HCT116 (cell line): ENCODE measurements at regions not wholly inside any gene's neighbourhood (a gene's known extent, or its start where the extent isn't known, plus 50 kb on each side); places are given as distances from the start of the nearest gene placed in this dataset.

Experiments used
- ATAC-seq: fragments of 200-7000 bp; cut with Tn5 transposase; 2 replicates; pipeline ENCODE4 v1.9.1; 2020; ENCODE audit warnings: mild to moderate bottlenecking, moderate library complexity
- BruUV-seq: library from RNA; stranded (reverse); fragments of 400-500 nt; replicated peaks from 2 replicates; lab custom pipeline; 2021; lab: Mats Ljungman, UMichigan
- CTCF ChIA-PET: fragments of 300-600 bp; sonication (Branson Sonifier 250); formaldehyde crosslinking; loops from one replicate; lab custom pipeline; 2021; ENCODE audit warnings: antibody characterized with exemption; lab: Charles Lee
- POLR2A ChIA-PET: fragments of 300-600, 350-600 bp; sonication (Branson Sonifier 250); formaldehyde crosslinking; loops from one replicate; lab custom pipeline; 2021; ENCODE audit warnings: antibody characterized with exemption; lab: Charles Lee
- RAD21 ChIA-PET, 2 experiments: fragments of 300-600 bp; sonication (Branson Sonifier 250); formaldehyde crosslinking; loops; one replicate each; lab custom pipeline; 2023; ENCODE audit warnings: low total read pairs in 2 of 2; ENCODE audit not compliant: uncharacterized antibody in 2 of 2, unreplicated experiment in 2 of 2, low non-redundant PET in 1 of 2; lab: Charles Lee
- DNase-seq: peaks from one replicate; pipeline ENCODE4 v3.0.0-alpha.2; 2010; ENCODE audit warnings: low read depth, low spot score
- H2AFZ ChIP-seq: fragments of 200-600 bp; shearing (Covaris generic), sonication (generic); 2 replicates; pipeline ENCODE4 v1.6.1; 2017; ENCODE audit warnings: low read depth, mixed run types, mixed read lengths, antibody characterized with exemption, low read length; ENCODE audit not compliant: poor library complexity, severe bottlenecking
- H3K27ac ChIP-seq: 2 replicates; pipeline ENCODE4 v1.5.1; 2012; ENCODE audit warnings: low read depth, low read length
- H3K27me3 ChIP-seq: fragments of 200-600 bp; sonication (generic); 2 replicates; pipeline ENCODE4 v1.6.1; 2016; ENCODE audit warnings: mixed run types, low read length, mixed read lengths; ENCODE audit not compliant: insufficient read depth
- H3K36me3 ChIP-seq, 2 experiments: fragments of 200-500 bp in 1 of 2; fragments of 200-600 bp in 1 of 2; sonication (Bioruptor generic) in 1 of 2; sonication (generic) in 1 of 2; 2 replicates each; pipeline versions ENCODE4 v1.5.1 to v1.6.1; 2014 to 2016; ENCODE audit warnings: low read length in 2 of 2, inconsistent platforms in 1 of 2, mixed read lengths in 1 of 2, mixed run types in 1 of 2; ENCODE audit not compliant: insufficient read depth in 2 of 2, control insufficient read depth in 1 of 2
- H3K4me1 ChIP-seq, 2 experiments: fragments of 200-600 bp in 1 of 2; sonication (generic) in 1 of 2; 2 replicates each; pipeline versions ENCODE4 v1.5.1 to v1.6.1; 2012 to 2017; ENCODE audit warnings: low read length in 2 of 2, inconsistent platforms in 1 of 2, mild to moderate bottlenecking in 1 of 2, mixed read lengths in 1 of 2, mixed run types in 1 of 2, moderate library complexity in 1 of 2; ENCODE audit not compliant: insufficient read depth in 2 of 2, control insufficient read depth in 1 of 2
- H3K4me2 ChIP-seq: fragments of 200-600 bp; sonication (generic); 2 replicates; pipeline ENCODE4 v1.6.1; 2017; ENCODE audit warnings: mixed run types, low read length, mixed read lengths
- H3K4me3 ChIP-seq, 2 experiments: fragments of 200-600 bp in 1 of 2; sonication (generic) in 1 of 2; replicated peaks in 1 of 2; 2 replicates each; pipeline ENCODE4 v1.5.1; 2011 to 2016; ENCODE audit warnings: low read length in 2 of 2, control low read depth in 1 of 2, low read depth in 1 of 2, mild to moderate bottlenecking in 1 of 2, mixed read lengths in 1 of 2, mixed run types in 1 of 2
- H3K79me2 ChIP-seq: fragments of 200-600 bp; sonication (generic); 2 replicates; pipeline ENCODE4 v1.6.1; 2017; ENCODE audit warnings: mild to moderate bottlenecking, mixed run types, low read length, moderate library complexity, mixed read lengths; ENCODE audit not compliant: insufficient read depth
- H3K9ac ChIP-seq: fragments of 200-600 bp; sonication (generic); 2 replicates; pipeline ENCODE4 v1.6.1; 2016; ENCODE audit warnings: low read length, mixed read lengths
- H3K9me2 ChIP-seq: fragments of 200-600 bp; sonication (generic), shearing (Covaris generic); 2 replicates; pipeline ENCODE4 v1.6.1; 2017; ENCODE audit warnings: mixed run types, mild to moderate bottlenecking, moderate library complexity; ENCODE audit not compliant: insufficient read depth
- H3K9me3 ChIP-seq, 2 experiments: fragments of 200-500 bp in 1 of 2; fragments of 200-600 bp in 1 of 2; sonication (Bioruptor generic) in 1 of 2; sonication (generic) in 1 of 2; 2 replicates each; pipeline ENCODE4 v1.6.1; 2014 to 2017; ENCODE audit warnings: low read length in 2 of 2, mixed read lengths in 2 of 2, inconsistent platforms in 1 of 2, low read depth in 1 of 2, mild to moderate bottlenecking in 1 of 2, mixed run types in 1 of 2, moderate library complexity in 1 of 2; ENCODE audit not compliant: control insufficient read depth in 1 of 2, insufficient read depth in 1 of 2
- H4K20me1 ChIP-seq: fragments of 200-600 bp; sonication (generic), shearing (Covaris generic); 2 replicates; pipeline ENCODE4 v1.6.1; 2017; ENCODE audit warnings: mixed run types, mild to moderate bottlenecking, moderate library complexity; ENCODE audit not compliant: insufficient read depth
- CBX3 ChIP-seq: IDR thresholded peaks from 2 replicates; pipeline ENCODE4 v1.6.1; 2012; ENCODE audit warnings: low read depth
- CEBPB ChIP-seq: IDR thresholded peaks from 2 replicates; pipeline ENCODE4 v1.6.1; 2012; ENCODE audit warnings: low read depth
- EGR1 ChIP-seq: IDR thresholded peaks from 2 replicates; pipeline ENCODE4 v1.6.1; 2012; ENCODE audit warnings: low read depth
- ELF1 ChIP-seq: IDR thresholded peaks from 2 replicates; pipeline ENCODE4 v1.6.1; 2012; ENCODE audit warnings: low read depth, borderline replicate concordance
- EZH2 ChIP-seq: fragments of 200-600 bp; sonication (generic); IDR thresholded peaks from 2 replicates; pipeline ENCODE4 v1.6.1; 2017; ENCODE audit warnings: antibody characterized with exemption, mixed run types
- EZH2phosphoT487 ChIP-seq: fragments of 200-600 bp; IDR thresholded peaks from 2 replicates; pipeline ENCODE4 v1.6.1; 2018; ENCODE audit warnings: antibody characterized with exemption, borderline replicate concordance
- FOSL1 ChIP-seq: IDR thresholded peaks from 2 replicates; pipeline ENCODE4 v1.6.1; 2012; ENCODE audit warnings: low read depth
- JUND ChIP-seq: IDR thresholded peaks from 2 replicates; pipeline ENCODE4 v1.6.1; 2012
- MAX ChIP-seq: IDR thresholded peaks from 2 replicates; pipeline ENCODE4 v1.6.1; 2012
- POLR2A ChIP-seq: IDR thresholded peaks from 2 replicates; pipeline ENCODE4 v1.7.0; 2011; ENCODE audit warnings: borderline replicate concordance; ENCODE audit not compliant: insufficient read depth, insufficient read length; ENCODE audit errors: extremely low read depth
- POLR2AphosphoS5 ChIP-seq: IDR thresholded peaks from 2 replicates; pipeline ENCODE4 v1.6.1; 2011; ENCODE audit warnings: mild to moderate bottlenecking, low read depth, low read length, moderate library complexity
- TCF7L2 ChIP-seq: IDR thresholded peaks from 2 replicates; pipeline ENCODE4 v1.7.0; 2011; ENCODE audit warnings: borderline replicate concordance, inconsistent platforms; ENCODE audit not compliant: insufficient read depth, insufficient read length; ENCODE audit errors: extremely low read depth
- ZBTB33 ChIP-seq: IDR thresholded peaks from 2 replicates; pipeline ENCODE4 v1.6.1; 2011; ENCODE audit warnings: mild to moderate bottlenecking, low read length, moderate library complexity; ENCODE audit not compliant: insufficient replicate concordance; ENCODE audit errors: extremely low read depth
- intact Hi-C: fragments of 100-400 bp; cut with micrococcal nuclease; formaldehyde crosslinking; loops from 2 replicates; pipeline ENCODE4 v1.10.0; 2022

GRCh38 chr11:79592406-79592805, 151.6 kb upstream of the TENM4 start:
- ATAC-seq (no peak), DNase-seq (no peak)
- H3K4me1 ChIP-seq, result no peaks in the 10 kb centered on the region
- intact Hi-C loops, result no loop called here
- H3K9me3 ChIP-seq, result no peaks in the 10 kb centered on the region; a peak in 1 of 4 replicates
- H3K36me3 ChIP-seq, result no peaks in the 10 kb centered on the region
- H3K9me2 ChIP-seq, result no peaks in the 10 kb centered on the region
- no peak overlapping the region for H3K9ac ChIP-seq
- no peaks in the 10 kb centered on the region for H4K20me1 ChIP-seq
- H3K4me3 ChIP-seq, result no peak overlapping the region
- no peak overlapping the region for H2AFZ ChIP-seq
- no TSS peak for BruUV-seq
- H3K27me3 ChIP-seq, result no peaks in the 10 kb centered on the region
- CTCF ChIA-PET, result no interaction called here
- no peaks in the 10 kb centered on the region for H3K79me2 ChIP-seq
- RAD21 ChIA-PET, result no interaction called here
- TF ChIP-seq MAX (no peak), EZH2 (no peak), TCF7L2 (no peak), FOSL1 (no peak), EZH2phosphoT487 (no peak), POLR2A (no peak), EGR1 (no peak), POLR2AphosphoS5 (no peak), CEBPB (no peak), JUND (no peak), ELF1 (no peak), CBX3 (no peak), ZBTB33 (no peak)
- no peak overlapping the region for H3K4me2 ChIP-seq
- no peak overlapping the region for H3K27ac ChIP-seq
- POLR2A ChIA-PET, result no interaction called here
